GM06990 (cell line): ENCODE measurements at regions not wholly inside any gene's neighbourhood (a gene's known extent, or its start where the extent isn't known, plus 50 kb on each side); places are given as distances from the start of the nearest gene placed in this dataset.
"Not testable (repeated sequence)": the region's sequence is repeated elsewhere in the genome, so short reads cannot be mapped to it uniquely, and the experiment has no call there.

ENCODE experiments used
- DNase-seq: peaks from one replicate; pipeline ENCODE4 v3.0.0-alpha.2; 2011; ENCODE audit not compliant: insufficient read length; ENCODE audit errors: extremely low read depth
- H3K27me3 ChIP-seq: replicated peaks from 2 replicates; pipeline ENCODE4 v1.6.0; 2011; ENCODE audit warnings: low read length; ENCODE audit not compliant: control insufficient read depth, insufficient read depth
- H3K36me3 ChIP-seq: 2 replicates; pipeline ENCODE4 v1.5.1; 2011; ENCODE audit warnings: low read length; ENCODE audit not compliant: control insufficient read depth, insufficient read depth
- H3K4me3 ChIP-seq: replicated peaks from 2 replicates; pipeline ENCODE4 v1.5.1; 2011; ENCODE audit warnings: low read depth, mild to moderate bottlenecking, control low read depth, low read length
- CTCF ChIP-seq: IDR thresholded peaks from 2 replicates; pipeline ENCODE4 v1.5.1; 2011; ENCODE audit warnings: low read length, control low read depth, mild to moderate bottlenecking, inconsistent platforms; ENCODE audit not compliant: insufficient read depth, poor library complexity, severe bottlenecking

- no peaks in the 10 kb centered on the region for H3K36me3 ChIP-seq
- no peak for TF ChIP-seq CTCF
- H3K27me3 ChIP-seq, result no peaks in the 10 kb centered on the region
- no peak for DNase-seq
- H3K4me3 ChIP-seq, result no peak overlapping the region
Observed at GRCh38 chr6:110541701-110542309, 65.4 kb upstream of the SLC22A16 start.

- H3K27me3 ChIP-seq, H3K4me3 ChIP-seq, H3K36me3 ChIP-seq, DNase-seq: not testable (repeated sequence)
Observed at GRCh38 chr6:110539277-110540019, 63.0 kb upstream of the SLC22A16 start.

GRCh38 chr6:110538416-110539160, 62.2 kb upstream of the SLC22A16 start:
- no peak for DNase-seq
- Histone ChIP-seq H3K4me3 (no peak overlapping the region), H3K27me3 (no peaks in the 10 kb centered on the region), H3K36me3 (no peaks in the 10 kb centered on the region)
- TF ChIP-seq CTCF, result no peak

GRCh38 chr6:110537208-110538123, 61.1 kb upstream of the SLC22A16 start:
- H3K27me3 ChIP-seq, result no peaks in the 10 kb centered on the region
- no peak for DNase-seq
- TF ChIP-seq CTCF, result no peak

GRCh38 chr6:110534731-110535492, 58.5 kb upstream of the SLC22A16 start:
- no peak for DNase-seq
- no peaks in the 10 kb centered on the region for H3K27me3 ChIP-seq
- H3K36me3 ChIP-seq, result no peaks in the 10 kb centered on the region
- no peak overlapping the region for H3K4me3 ChIP-seq
- TF ChIP-seq CTCF, result no peak

More at GRCh38 chr6:110537208-110538123, 61.1 kb upstream of the SLC22A16 start:
- Histone ChIP-seq H3K4me3 (no peak overlapping the region), H3K36me3 (no peaks in the 10 kb centered on the region)
